ENCODE measurements at regions not wholly inside any gene's neighbourhood (a gene's known extent, or its start where the extent isn't known, plus 50 kb on each side); places are given as distances from the start of the nearest gene placed in this dataset.

DNA sequence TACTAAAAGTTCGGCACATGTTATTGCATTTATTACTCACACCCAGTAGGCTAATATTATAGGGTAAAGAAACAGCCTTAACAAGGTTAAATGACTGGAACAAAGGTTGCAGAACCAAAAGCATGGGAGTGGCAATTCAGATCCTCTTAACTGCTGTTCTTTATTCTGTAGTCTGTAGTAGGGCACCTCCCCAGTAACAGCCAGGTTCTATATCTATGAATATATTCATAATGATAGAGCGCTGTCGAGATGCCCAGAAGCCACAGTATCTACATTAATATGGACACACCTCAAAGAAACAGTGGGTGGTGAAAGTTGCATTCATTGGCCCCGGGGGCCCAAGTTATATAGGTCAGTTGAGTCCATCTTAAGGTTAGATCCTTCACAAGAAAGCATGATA is 340.9 kb upstream of the THRB start:
- TF ChIP-seq, protein P1, sequence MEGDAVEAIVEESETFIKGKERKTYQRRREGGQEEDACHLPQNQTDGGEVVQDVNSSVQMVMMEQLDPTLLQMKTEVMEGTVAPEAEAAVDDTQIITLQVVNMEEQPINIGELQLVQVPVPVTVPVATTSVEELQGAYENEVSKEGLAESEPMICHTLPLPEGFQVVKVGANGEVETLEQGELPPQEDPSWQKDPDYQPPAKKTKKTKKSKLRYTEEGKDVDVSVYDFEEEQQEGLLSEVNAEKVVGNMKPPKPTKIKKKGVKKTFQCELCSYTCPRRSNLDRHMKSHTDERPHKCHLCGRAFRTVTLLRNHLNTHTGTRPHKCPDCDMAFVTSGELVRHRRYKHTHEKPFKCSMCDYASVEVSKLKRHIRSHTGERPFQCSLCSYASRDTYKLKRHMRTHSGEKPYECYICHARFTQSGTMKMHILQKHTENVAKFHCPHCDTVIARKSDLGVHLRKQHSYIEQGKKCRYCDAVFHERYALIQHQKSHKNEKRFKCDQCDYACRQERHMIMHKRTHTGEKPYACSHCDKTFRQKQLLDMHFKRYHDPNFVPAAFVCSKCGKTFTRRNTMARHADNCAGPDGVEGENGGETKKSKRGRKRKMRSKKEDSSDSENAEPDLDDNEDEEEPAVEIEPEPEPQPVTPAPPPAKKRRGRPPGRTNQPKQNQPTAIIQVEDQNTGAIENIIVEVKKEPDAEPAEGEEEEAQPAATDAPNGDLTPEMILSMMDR (conservative IDR thresholded peaks at IDR 0.05 in 1 of 2, IDR thresholded peaks at IDR 0.05 in 1 of 2; ENCODE audit: extremely low read depth in 1 of 2, insufficient read depth in 1 of 2, low read depth in 1 of 2, low read length in 2 of 2), result no peak
- no peak for TF ChIP-seq EZH2 (IDR thresholded peaks at IDR 0.05; ENCODE audit: borderline replicate concordance, low read length)

Data from mammary epithelial cell (primary cell).